ENCODE measurements at regions not wholly inside any gene's neighbourhood (a gene's known extent, or its start where the extent isn't known, plus 50 kb on each side); places are given as distances from the start of the nearest gene placed in this dataset.

DNA sequence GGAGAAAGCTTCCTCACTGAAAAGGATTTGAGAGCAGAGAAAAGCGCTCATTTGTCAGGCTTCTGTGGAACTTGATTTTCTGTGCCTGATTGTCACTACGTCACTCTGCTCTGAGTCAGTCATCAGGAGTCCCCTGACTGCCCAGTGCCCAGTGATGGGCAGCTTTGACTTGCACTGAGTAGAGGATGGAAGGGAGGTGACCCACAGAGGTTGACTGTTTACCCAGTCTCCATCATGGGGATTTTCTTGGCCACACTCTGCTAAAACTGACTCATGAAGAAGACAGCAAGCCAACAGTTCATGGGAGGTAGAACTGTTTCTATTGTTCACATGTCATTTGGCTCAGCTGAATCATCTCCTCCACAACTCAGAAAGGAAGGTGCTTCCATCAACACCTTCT lies 82.1 kb upstream of the DUSP10 start:
- TF ChIP-seq, protein P1, sequence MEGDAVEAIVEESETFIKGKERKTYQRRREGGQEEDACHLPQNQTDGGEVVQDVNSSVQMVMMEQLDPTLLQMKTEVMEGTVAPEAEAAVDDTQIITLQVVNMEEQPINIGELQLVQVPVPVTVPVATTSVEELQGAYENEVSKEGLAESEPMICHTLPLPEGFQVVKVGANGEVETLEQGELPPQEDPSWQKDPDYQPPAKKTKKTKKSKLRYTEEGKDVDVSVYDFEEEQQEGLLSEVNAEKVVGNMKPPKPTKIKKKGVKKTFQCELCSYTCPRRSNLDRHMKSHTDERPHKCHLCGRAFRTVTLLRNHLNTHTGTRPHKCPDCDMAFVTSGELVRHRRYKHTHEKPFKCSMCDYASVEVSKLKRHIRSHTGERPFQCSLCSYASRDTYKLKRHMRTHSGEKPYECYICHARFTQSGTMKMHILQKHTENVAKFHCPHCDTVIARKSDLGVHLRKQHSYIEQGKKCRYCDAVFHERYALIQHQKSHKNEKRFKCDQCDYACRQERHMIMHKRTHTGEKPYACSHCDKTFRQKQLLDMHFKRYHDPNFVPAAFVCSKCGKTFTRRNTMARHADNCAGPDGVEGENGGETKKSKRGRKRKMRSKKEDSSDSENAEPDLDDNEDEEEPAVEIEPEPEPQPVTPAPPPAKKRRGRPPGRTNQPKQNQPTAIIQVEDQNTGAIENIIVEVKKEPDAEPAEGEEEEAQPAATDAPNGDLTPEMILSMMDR (conservative IDR thresholded peaks at IDR 0.05), result no peak
- TF ChIP-seq ZFX (IDR thresholded peaks at IDR 0.05), result no peak

Measured in C4-2B (cell line).